SHP77 (cell line): ENCODE measurements at regions not wholly inside any gene's neighbourhood (a gene's known extent, or its start where the extent isn't known, plus 50 kb on each side); places are given as distances from the start of the nearest gene placed in this dataset.
"Not testable (repeated sequence)": the region's sequence is repeated elsewhere in the genome, so short reads cannot be mapped to it uniquely, and the experiment has no call there.

Experiments used
- DNase-seq, 2 experiments: peaks; one replicate each; lab custom pipeline; 2025; lab: John Stamatoyannopoulos, UW

DNA sequence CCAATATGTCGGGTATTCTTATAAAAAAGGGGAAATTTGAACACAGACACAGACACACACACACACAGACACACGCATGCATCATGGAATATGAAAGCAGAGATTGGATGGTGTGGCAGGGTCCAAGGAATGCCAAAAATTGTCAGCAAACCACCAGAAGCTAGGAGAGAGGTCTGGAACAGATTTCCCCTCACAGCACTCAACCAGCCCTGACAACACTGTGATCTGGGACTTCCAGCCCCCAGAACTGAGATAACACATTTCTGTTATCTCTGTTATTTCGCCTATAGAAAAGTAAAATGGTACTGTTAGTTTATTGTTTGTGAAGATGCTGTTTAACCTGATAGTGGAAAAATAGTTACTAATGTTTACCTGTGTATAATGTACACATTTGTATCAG, 145.4 kb upstream of the ZBED5 start:
- no peak for DNase-seq

DNA sequence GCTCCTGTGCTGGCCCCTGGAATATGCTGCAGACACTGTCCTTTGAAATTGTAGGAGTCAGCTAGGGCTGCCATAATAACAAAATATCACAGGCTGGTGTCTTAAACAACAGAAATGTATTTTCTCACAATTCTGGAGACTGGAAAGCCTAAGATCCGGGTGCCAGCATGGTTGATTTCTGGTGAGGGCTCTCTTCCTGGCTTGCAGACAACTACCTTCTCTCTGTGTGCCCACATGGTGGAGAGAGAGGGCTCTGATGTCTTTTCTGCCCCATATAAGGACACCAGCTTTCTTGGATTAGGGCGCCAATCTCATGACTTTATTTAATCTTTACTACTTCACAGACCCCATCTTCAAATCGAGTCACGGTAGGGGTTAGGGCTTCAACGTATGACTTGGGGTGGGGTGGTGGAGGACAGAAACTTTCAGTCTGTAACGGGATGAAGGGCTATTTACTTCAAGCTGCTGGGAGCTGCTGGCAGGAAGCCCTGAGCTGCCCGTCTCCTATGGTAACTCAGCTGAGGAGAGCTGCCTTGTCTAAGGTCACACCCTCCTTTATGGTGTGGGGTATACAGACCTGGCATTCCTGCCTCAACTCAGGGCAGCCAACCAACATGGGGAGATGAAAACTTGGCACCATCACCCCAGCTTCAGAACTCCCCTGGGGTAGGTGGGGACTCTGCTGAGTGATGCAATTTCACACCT, 142.9 kb upstream of the ZBED5 start:
- DNase-seq = no peak

DNA sequence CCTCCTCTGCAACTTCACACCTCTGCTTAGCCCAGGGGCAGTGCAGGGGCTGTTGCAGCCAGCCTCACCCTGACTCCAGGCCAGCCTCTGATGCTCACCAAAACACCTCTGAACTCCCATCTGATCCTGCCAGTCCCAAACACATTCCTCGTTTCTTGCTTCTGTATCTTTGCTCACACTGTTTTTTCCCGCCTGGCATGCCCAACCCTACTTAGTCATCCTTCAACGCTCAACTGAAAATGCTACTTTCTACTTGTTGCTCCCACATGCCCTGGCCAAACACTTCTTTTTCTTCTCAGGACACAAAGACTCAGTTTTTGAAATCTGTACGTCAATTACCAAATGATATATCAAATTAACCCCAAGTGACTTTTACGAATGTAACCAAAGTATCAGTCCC, 140.8 kb upstream of the ZBED5 start:
- DNase-seq = no peak

DNA sequence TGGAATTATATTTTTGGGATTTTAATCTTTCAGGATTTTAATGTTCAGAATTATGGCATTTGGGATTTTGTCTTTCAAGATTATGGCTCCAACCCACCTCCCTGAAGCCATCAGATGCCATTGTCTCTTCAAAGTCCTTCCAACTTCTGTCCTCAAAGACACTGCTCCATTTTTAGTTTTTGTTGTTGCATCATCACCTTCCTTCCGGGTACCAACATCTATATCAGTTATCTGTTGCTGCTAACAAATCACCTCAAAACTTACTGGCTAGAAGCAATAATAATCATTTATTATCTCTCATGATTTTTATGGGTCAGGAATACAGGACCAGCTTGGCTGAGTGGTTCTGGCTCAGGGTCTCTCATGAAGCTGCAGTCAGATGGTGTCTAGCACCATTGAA, 138.8 kb upstream of the ZBED5 start:
- DNase-seq = no peak

DNA sequence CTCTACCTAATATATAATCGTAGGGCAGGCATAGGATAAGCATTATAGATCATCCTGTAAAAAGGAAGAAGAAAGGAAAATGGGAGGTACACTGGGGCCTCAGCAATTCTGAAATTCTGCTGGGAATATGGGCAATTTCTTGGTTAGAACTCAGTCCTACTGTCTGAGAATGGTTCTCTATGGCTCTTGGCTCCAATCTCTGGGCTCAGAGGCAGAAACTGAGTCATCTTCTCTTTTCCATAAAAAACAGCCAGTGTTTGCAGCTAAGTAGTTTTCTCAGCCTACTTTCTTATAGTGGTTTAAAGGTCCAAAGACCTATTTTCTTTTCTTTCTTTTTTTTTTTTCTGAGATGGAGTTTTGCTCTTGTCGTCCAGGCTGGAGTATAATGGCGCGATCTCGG, 135.8 kb upstream of the ZBED5 start:
- no peak for DNase-seq

DNA sequence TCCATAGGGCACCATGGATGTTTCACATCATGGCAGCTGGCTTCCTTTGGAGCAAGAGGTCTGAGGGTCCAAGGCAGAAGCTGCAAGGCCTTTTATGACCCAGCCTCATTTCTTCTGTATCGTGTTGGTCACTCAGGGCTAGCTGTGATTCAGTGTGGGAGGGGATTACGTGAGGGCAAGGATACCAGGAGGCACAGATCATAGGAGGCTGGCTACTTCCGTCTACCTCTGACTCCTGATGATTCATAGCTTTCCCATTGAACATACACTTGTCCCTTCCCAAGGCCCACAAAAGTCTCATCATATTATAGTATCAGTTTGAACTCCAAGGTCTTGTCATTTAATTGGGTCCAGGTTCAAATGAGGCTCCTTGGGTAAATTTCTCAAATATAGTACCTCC, 135.3 kb upstream of the ZBED5 start:
- DNase-seq = no peak

DNA sequence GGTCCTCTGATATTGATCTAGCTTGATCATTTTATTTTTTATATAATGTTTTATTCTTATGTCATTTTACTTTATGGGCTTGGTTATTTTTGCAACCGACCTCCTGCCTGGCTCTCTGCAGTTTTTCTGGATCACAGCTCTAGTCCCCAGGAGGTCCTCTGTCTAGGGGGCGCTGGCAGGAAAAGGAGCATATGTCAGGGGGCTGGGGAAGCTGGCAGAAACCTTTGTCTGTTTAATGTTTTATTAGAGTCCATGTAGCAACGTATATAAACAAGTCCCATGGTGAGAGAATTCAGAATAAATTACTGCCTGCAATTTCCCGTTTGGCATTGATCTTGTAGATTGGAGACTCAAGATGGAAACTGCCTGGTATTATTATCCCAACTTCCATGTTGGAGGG, 133.5 kb upstream of the ZBED5 start:
- no peak for DNase-seq

DNA sequence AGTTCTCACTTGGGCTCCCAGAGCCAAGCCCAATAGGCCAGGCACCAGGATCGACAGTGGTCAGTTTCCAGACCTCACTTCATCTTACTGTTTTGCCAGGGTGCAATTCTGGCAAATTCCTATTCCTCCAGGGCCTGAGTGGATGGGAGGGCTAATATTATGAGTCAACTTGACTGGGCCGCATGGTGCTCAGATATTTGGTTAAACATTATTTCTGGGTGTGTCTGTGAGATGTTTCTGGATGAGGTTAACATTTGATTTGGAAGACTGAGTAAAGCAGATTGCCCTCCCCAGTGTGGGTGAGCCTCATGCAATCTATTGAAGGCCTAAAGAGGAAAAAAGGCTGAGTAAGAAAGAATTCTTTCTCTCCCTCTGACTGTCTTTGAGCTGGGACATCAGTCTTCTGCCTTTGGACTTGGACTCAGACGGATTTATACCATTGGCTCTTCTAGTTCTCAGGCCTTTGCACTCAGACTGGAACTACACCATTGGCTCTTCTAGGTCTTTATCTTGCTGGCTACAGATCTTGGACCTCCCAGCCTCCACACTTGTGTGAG, 132.9 kb upstream of the ZBED5 start:
- DNase-seq = no peak

DNA sequence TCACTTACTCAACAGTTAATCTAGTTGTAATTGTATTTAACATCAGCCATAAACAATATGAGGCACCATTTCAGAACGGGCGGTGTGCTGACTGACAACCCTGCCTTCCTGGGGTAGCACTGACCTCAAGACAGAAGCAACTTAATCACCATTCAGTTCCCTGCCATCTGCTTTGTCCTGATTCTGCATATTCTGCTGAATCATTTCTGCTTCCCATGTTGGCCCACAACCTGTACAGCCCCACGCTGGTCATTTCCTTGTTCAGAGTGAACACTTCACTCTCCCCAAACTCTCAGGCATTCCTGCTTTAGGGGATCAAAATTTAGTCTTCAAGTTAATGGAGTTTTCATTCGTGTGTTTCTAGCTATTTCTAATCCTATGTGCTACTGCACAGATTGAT, 132.3 kb upstream of the ZBED5 start:
- no peak for DNase-seq

DNA sequence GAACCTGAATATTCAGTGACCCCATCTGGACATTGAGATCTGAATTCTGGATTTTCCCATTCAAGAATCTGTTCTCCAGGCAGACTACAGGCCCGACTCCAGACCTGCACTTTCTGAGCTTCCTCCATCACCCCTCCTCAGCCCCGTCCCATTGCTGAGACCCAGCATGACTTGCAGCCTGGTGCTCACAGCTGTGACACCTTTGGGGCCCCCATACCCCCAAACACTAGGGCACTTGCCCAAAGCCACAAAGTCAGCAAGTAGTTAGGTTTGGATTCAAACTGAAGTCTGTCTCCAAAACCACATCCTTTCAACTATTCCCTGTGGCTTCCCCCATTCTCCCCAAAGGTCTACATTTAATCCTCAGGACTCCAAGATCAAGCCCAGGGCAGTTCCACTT, 128.2 kb upstream of the ZBED5 start:
- no peak for DNase-seq

DNA sequence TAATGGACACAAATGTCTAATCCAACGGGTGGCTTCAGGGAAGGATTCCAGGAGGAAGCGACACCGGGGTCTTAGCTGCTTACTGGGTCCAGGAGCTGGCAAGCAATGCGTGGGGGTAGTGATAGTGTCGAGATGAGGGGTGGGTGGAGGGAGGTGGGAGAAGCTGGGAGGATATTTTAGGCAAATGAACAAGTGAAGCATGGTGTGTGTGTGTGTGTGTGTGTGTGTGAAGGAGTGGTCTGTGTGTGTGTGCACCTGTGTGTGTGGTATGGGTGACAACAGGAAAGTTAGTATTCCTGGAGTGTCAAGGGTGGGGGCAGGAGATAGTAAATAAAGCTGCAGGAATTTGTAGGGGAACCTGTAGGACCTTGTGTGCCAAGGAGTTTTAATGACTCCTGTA, 126.9 kb upstream of the ZBED5 start:
- no peak for DNase-seq

DNA sequence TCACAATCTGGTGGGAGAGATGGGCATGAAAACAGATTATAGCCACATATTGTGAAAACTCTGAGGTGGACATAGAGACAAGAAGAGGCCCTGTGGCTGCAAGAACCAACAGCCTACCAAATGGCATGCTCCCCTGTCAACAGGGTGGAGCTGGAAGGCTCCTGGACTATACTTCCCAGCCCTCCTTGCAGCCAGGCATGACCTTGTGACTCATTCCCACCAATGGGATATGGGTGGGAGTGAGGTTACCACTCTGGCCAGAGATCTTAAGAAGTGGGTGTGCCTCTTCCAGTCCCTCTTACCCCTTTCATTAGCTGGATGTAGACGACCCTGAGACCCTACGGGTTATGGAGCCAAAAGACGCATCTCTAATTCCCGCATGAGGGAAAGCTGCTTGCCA, 126.4 kb upstream of the ZBED5 start:
- no peak for DNase-seq

DNA sequence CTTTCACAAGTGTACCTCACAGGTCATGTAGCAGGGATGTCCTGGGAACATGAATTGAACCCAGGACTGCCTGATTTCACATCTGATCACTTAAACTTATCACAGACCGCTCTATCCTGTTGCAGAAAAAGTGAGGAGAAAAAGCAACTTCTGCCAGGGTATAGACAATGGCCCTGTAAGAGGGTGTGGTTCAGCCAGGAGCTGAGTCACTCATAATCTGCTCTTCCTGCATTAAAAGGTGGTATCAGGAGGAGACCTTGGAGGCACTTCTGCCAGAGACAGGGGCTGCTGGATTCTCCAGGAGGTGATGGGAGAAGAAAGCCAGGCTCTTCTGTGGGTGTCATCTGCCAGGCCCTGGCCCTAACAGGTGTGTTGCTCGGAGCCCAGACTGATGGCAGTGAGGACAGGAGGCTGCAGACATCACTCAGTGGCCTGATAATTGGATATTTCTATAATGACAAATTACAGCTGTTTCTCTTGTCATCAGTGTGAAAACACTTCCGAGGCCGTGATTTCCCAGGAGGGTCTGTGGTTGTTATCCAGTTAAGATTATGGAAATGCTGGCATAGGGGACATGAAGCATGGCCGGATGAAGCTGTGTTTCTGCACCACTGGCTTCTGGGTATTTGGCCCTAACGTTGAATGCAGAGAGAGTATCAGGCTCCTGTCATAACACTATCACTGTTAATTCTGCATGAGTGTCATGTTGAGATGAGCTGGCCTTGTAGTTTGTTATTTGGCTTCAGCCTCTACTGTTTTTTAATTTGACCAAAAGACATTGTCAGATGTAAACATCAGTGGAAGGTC, 125.1 kb upstream of the ZBED5 start:
- DNase-seq = no peak

DNA sequence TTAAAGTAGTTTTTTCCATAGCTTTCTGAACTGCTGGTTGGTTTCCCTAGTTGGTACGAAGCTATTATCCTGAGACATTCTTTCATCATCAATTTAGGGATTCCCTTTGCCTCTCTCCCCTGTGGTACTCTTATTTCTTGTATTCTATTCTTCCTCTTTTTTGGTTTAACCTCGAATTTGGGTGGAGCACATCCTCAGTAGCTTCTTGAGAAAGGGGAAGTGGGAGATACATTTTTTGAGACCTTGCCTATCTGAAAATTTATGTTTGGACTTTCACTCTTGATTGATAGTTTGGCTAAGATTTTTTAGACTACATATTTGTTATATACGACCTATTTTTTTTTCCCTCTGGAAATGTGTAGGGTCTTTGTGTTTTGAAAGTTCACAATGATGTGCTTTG, 121.7 kb upstream of the ZBED5 start:
- no peak for DNase-seq

DNA sequence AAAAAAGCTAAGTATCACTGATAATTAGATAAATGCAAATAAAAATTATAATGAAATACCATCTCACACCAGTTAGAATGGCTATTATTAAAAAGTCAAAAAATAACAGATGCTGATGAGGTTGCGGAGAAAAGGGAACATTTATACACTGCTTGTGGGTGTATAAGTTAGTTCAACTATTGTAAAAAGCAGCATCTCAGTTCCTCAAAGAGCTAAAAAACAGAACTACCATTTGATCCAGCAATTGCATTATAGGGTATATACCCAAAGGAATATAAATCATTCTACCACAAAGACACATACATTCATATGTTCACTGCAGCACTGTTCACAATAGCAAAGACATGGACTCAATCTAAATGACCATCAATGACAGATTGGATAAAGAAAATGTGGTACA, 120.3 kb upstream of the ZBED5 start:
- DNase-seq = no peak

DNA sequence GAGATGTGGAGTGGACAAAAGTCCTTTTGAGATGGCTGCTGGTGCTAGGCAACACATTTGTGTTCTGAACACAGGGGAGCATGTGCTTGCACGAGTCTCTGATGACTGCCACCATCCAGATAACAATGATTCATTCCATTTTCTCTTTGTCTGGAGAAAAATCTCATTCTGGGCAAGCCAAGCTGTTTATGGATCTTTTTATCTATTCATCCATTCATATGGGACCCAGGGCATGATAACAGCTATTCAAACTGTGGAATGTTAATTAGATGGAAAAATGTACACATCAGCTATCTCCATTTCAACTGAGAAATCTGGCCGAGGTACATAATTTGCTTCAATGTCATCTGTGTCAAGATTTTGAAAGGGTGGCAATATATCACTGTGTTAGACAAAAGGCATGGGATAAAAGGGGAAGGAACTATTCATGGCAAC, 117.5 kb upstream of the ZBED5 start:
- no peak for DNase-seq

DNA sequence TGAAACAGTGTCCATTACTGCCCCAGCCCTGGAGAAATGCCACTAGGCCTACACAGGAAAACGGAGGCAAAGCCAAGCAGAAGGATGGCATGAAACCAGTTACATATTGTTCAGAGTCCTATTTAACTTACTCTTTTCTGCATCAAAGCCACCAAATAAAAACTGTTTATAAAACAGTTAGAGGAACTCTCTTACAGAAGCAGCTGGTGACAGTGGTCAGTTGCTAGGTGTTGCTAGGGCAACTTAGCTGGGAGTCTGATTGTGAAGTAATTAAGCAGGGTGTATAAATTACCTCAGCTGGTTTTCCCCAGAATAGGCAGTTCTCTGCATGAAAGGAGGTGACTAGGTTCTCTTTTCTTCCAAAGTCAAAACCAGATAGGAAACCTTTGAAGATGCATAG, 115.6 kb upstream of the ZBED5 start:
- DNase-seq = no peak

DNA sequence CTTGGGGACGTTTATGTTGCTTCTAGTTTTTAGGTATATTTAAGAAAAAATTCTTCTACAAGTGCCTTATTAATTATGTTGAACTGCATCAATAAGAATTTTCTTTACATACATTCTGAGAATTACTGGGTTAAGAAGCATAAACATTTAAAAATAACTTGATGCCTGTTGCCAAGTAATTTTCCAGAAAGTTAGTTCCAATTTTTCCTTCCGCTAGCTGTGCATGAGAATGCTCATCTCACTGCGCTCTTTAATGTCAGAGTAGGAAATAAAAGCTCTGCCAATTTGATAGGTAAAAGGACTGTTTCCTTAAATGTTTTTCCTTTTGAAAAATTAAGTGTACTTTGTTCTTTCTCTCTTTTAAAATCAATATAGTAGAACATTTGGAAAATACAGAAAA, 113.1 kb upstream of the ZBED5 start:
- no peak for DNase-seq

DNA sequence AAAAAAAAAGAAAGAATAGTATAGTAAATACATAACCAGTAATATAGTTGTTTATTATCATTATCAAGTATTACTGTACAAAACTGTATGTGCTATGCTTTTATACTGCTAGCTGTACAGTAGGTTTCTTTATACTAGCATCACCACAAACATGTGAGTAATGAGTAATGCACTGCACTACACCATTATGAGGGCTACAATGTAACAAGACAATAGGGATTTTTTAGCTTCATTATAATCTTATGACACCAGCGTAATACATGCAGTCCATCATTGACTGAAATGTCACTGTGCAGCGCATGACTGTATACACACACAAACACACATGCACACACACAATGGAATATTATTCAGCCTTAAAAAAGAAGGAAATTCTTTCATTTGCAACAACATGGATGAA, 111.5 kb upstream of the ZBED5 start:
- DNase-seq = no peak

DNA sequence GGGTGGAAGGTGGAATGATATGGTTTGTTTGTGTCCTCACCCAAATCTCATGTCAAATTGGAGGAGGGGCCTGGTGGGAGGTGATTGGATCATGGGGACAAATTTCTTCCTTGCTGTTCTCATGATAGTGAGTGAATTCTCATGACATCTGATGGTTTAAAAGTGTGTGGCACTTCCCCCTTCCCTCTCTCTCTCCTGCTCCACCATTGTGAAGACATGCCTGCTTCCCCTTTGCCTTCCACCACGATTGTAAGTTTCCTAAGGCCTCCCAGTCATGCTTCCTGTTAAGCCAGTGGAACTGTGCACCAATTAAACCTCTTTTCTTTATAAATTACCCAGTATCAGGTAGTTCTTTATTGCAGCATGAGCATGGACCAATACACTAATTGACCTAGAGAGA, 99.0 kb upstream of the ZBED5 start:
- not testable (repeated sequence) for DNase-seq

DNA sequence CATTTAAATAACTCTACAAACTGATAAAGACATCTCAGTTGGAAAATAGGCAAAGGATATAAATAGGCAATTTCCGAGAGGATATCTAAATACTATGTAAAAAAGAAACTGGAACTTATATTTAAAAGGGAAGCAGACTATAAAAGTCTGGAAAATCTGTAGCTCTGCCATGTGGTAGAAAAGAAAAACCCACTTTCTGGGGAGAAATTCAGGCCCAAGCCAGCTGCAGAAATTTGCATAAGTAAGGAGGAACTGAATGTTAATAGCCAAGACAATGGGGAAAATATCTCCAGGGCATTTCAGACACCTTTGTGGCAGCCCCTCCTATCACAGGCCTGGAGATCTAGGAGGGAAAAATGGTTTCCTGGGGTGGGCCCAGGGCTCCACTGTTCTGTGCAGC, 97.8 kb upstream of the ZBED5 start:
- DNase-seq = no peak

DNA sequence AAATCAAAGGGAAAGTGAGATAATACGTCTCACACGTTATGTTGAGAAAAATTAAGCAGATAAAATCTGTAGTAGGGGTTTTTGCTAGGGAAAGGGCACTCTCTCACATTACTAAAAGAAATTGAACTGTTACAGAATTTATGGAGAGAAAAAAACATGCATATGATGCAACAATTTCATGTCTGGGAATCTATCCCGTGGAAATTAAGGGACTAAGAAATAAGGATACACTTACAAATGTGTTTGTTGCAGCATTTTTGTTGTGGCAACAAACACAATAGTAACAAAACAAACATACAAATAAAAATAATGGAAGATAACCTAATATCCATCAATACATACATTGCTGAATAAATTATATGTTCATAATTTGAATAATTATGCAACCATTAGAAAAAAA, 96.3 kb upstream of the ZBED5 start:
- DNase-seq = no peak

DNA sequence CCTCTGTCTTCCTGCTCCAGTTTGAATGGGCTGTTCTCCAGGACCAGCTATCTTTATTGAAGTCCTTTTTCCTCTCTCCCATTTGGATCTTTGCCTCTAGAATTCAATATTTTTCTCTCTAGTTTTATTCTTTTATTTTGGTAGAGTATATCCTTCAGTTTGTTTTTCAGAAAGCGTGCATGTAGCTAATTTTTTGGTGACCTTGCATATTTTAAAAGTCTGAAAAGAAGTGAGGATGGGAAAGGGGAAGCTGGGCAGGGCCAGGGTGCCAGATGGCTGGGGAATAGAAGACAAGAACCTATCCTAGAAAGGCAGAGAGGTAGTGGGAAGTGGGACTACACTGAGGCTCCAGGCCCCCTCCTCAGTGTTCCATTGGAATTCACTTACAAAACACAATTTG, 95.0 kb upstream of the ZBED5 start:
- no peak for DNase-seq

DNA sequence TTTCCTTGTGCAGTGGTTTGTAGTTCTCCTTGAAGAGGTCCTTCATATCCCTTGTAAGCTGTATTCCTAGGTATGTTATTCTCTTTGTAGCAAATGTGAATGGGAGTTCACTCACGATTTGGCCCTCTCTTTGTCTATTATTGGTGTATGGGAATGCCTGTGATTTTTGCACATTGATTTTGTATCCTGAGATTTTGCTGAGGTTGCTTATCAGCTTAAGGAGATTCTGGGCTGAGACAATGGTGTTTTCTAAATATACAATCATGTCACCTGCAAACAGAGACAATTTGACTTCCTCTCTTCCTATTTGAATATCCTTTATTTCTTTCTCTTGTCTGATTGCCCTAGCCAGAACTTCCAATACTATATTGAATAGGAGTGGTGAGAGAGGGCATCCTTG, 90.1 kb upstream of the ZBED5 start:
- not testable (repeated sequence) for DNase-seq
